ENCODE measurements at regions not wholly inside any gene's neighbourhood (a gene's known extent, or its start where the extent isn't known, plus 50 kb on each side); places are given as distances from the start of the nearest gene placed in this dataset.

GRCh38 chr16:87170310-87170709 is 146.9 kb downstream of the C16orf95 start:
- no peak for DNase-seq

GRCh38 chr16:87171723-87172122 is 145.5 kb downstream of the C16orf95 start:
- no peak for DNase-seq

- DNase-seq, result no peak
Observed at GRCh38 chr16:87172632-87173031, 144.6 kb downstream of the C16orf95 start.

- no peak for DNase-seq
Observed at GRCh38 chr16:87173294-87173893, 143.8 kb downstream of the C16orf95 start.

GRCh38 chr16:87174061-87174460 is 143.1 kb downstream of the C16orf95 start:
- DNase-seq, result no peak

- no peak for DNase-seq
Observed at GRCh38 chr16:87176735-87177134, 140.5 kb downstream of the C16orf95 start.

- DNase-seq, result no peak
Observed at GRCh38 chr16:87177673-87178072, 139.5 kb downstream of the C16orf95 start.

- no peak for DNase-seq
Observed at GRCh38 chr16:87178177-87178863, 138.9 kb downstream of the C16orf95 start.

- no peak for DNase-seq
Observed at GRCh38 chr16:87178977-87179376, 138.2 kb downstream of the C16orf95 start.

- no peak for DNase-seq
Observed at GRCh38 chr16:87180069-87180468, 137.1 kb downstream of the C16orf95 start.

GRCh38 chr16:87182759-87183158 is 134.4 kb downstream of the C16orf95 start:
- DNase-seq, result no peak

GRCh38 chr16:87183647-87184046 is 133.5 kb downstream of the C16orf95 start:
- no peak for DNase-seq

GRCh38 chr16:87185308-87185707 is 131.9 kb downstream of the C16orf95 start:
- DNase-seq, result no peak

- DNase-seq, result no peak
Observed at GRCh38 chr16:87185983-87186382, 131.2 kb downstream of the C16orf95 start.

- DNase-seq, result no peak
Observed at GRCh38 chr16:87186446-87186845, 130.7 kb downstream of the C16orf95 start.

GRCh38 chr16:87186876-87187533 is 130.2 kb downstream of the C16orf95 start:
- no peak for DNase-seq

- DNase-seq, result no peak
Observed at GRCh38 chr16:87188104-87188503, 129.1 kb downstream of the C16orf95 start.

GRCh38 chr16:87189426-87189825 is 127.8 kb downstream of the C16orf95 start:
- no peak for DNase-seq

GRCh38 chr16:87190288-87191230 is 126.6 kb downstream of the C16orf95 start:
- no peak for DNase-seq

GRCh38 chr16:87192452-87193073 is 124.6 kb downstream of the C16orf95 start:
- no peak for DNase-seq

GRCh38 chr16:87194172-87194571 is 123.0 kb downstream of the C16orf95 start:
- no peak for DNase-seq

- DNase-seq, result no peak
Observed at GRCh38 chr16:87195161-87195560, 122.0 kb downstream of the C16orf95 start.

GRCh38 chr16:87196231-87196630 is 121.0 kb downstream of the C16orf95 start:
- no peak for DNase-seq
